K562 (cell line): ENCODE measurements at regions not wholly inside any gene's neighbourhood (a gene's known extent, or its start where the extent isn't known, plus 50 kb on each side); places are given as distances from the start of the nearest gene placed in this dataset.

Experiments used
- ATAC-seq: fragments of 200-7000 bp; cut with Tn5 transposase; 3 replicates; pipeline ENCODE4 v1.9.1; 2020; ENCODE audit warnings: moderate library complexity
- BruUV-seq: library from RNA; stranded (reverse); fragments of 400-500 nt; replicated peaks from 2 replicates; lab custom pipeline; 2021; lab: Mats Ljungman, UMichigan
- CTCF ChIA-PET: fragments of 300-600 bp; formaldehyde crosslinking; extraction: SDS; loops from one replicate; lab custom pipeline; 2021; ENCODE audit warnings: low intra/inter-chr PET ratio; lab: Yijun Ruan, JAX
- POLR2A ChIA-PET: fragments of 300-600, 350-650 bp; sonication (Branson Sonifier 250); formaldehyde crosslinking; extraction: SDS; loops from one replicate; lab custom pipeline; 2021; ENCODE audit warnings: antibody characterized with exemption, inconsistent platforms; lab: Yijun Ruan, JAX
- DNase-seq, 4 experiments: peaks; one replicate each; pipeline versions ENCODE4 v3.0.0 to v3.0.0-alpha.2; 2011 to 2018; ENCODE audit warnings: low spot score in 3 of 4, mixed read lengths in 3 of 4; ENCODE audit errors: extremely low read depth in 1 of 4
- FAIRE-seq: peaks from 2 replicates; lab custom pipeline; 2011; peaks lifted over from hg19 to GRCh38; lab: Jason Lieb, UNC
- H2AFZ ChIP-seq: 2 replicates; pipeline ENCODE4 v1.6.0; 2011; ENCODE audit warnings: low read depth, low read length, control low read depth, inconsistent platforms
- H3K27ac ChIP-seq: fragments of 200-600 bp; 3 replicates; pipeline ENCODE4 v1.8.0; 2011; ENCODE audit warnings: low read depth, mild to moderate bottlenecking, control low read depth, inconsistent platforms, low read length, moderate library complexity, mixed read lengths; ENCODE audit errors: extremely low read depth
- H3K27me3 ChIP-seq, 2 experiments: fragments of 300-600 bp in 1 of 2; 2 replicates in 1 of 2; 3 replicates in 1 of 2; pipeline versions ENCODE4 v1.6.0 to v1.8.0; 2011; ENCODE audit warnings: inconsistent platforms in 2 of 2, low read length in 2 of 2, mild to moderate bottlenecking in 1 of 2, mixed read lengths in 1 of 2, moderate library complexity in 1 of 2; ENCODE audit not compliant: control insufficient read depth in 2 of 2, insufficient read depth in 2 of 2
- H3K36me3 ChIP-seq: fragments of 300-600 bp; 3 replicates; pipeline ENCODE4 v1.8.0; 2011; ENCODE audit warnings: mild to moderate bottlenecking, low read length, inconsistent platforms; ENCODE audit not compliant: control insufficient read depth, insufficient read depth
- H3K4me1 ChIP-seq, 2 experiments: fragments of 200-600 bp in 1 of 2; replicated peaks in 1 of 2; 2 replicates in 1 of 2; 3 replicates in 1 of 2; pipeline versions ENCODE4 v1.5.1 to v1.8.0; 2011; ENCODE audit warnings: inconsistent platforms in 2 of 2, low read length in 2 of 2, mild to moderate bottlenecking in 1 of 2, mixed read lengths in 1 of 2, moderate library complexity in 1 of 2; ENCODE audit not compliant: control insufficient read depth in 2 of 2, insufficient read depth in 2 of 2
- H3K4me2 ChIP-seq: 2 replicates; pipeline ENCODE4 v1.6.1; 2011; ENCODE audit warnings: low read length, control low read depth, inconsistent platforms, mixed read lengths; ENCODE audit not compliant: insufficient read depth
- H3K4me3 ChIP-seq: fragments of 200-600 bp; sonication (generic), shearing (Covaris generic); 2 replicates; pipeline ENCODE4 v1.5.1; 2016; ENCODE audit warnings: control low read depth, inconsistent platforms
- H3K79me2 ChIP-seq: fragments of 200-600 bp; 3 replicates; pipeline ENCODE4 v1.8.0; 2011; ENCODE audit warnings: low read length, inconsistent platforms; ENCODE audit not compliant: control insufficient read depth, insufficient read depth
- H3K9ac ChIP-seq, 2 experiments: 2 replicates each; pipeline versions ENCODE4 v1.6.0 to v1.6.1; 2011; ENCODE audit warnings: low read depth in 2 of 2, low read length in 2 of 2, control low read depth in 1 of 2, inconsistent platforms in 1 of 2, mild to moderate bottlenecking in 1 of 2, mixed read lengths in 1 of 2; ENCODE audit not compliant: insufficient read depth in 1 of 2
- H3K9me1 ChIP-seq: one replicate; pipeline ENCODE4 v1.6.0; 2011; ENCODE audit warnings: inconsistent platforms, mild to moderate bottlenecking, low read length, moderate library complexity; ENCODE audit not compliant: control insufficient read depth, insufficient read depth
- H3K9me3 ChIP-seq: replicated peaks from 2 replicates; pipeline ENCODE4 v1.5.1; 2011; ENCODE audit warnings: low read depth, low read length, inconsistent platforms; ENCODE audit not compliant: control insufficient read depth, insufficient read depth
- H4K20me1 ChIP-seq: replicated peaks from 2 replicates; pipeline ENCODE4 v1.6.1; 2011; ENCODE audit warnings: low read length, inconsistent platforms, mixed read lengths; ENCODE audit not compliant: control insufficient read depth, insufficient read depth
- ARID1B ChIP-seq: fragments of 450-650 bp; IDR thresholded peaks from 2 replicates; pipeline ENCODE4 v1.6.1; 2016; ENCODE audit warnings: antibody characterized with exemption, mild to moderate bottlenecking, inconsistent platforms
- CBFA2T3 ChIP-seq: fragments of 450-650 bp; IDR thresholded peaks from 2 replicates; pipeline ENCODE4 v1.6.1; 2017
- HDAC8 ChIP-seq: fragments of 450-650 bp; IDR thresholded peaks from 2 replicates; pipeline ENCODE4 v1.6.1; 2016; ENCODE audit warnings: mild to moderate bottlenecking, missing genetic modification characterization, moderate library complexity, missing compliant biosample characterization
- HNRNPK ChIP-seq: fragments of 200-400 bp; formaldehyde crosslinking; IDR thresholded peaks from one replicate; pipeline ENCODE4 v1.6.1; 2018; ENCODE audit warnings: mild to moderate bottlenecking, low read depth, low read length; ENCODE audit not compliant: poor library complexity, severe bottlenecking
- KAT2B ChIP-seq: IDR thresholded peaks from one replicate; pipeline ENCODE4 v1.6.1; 2012; ENCODE audit warnings: low read depth, mild to moderate bottlenecking, control low read depth, inconsistent platforms, low read length, moderate library complexity
- POLR3G ChIP-seq: IDR thresholded peaks from 2 replicates; pipeline ENCODE4 v1.6.1; 2011; ENCODE audit not compliant: insufficient read length, insufficient replicate concordance; ENCODE audit errors: extremely low read depth
- RAD21 ChIP-seq, 2 experiments: fragments of 250-450 bp in 1 of 2; fragments of 450-650 bp in 1 of 2; sonication (Bioruptor Pico) in 1 of 2; formaldehyde crosslinking in 1 of 2; IDR thresholded peaks in 1 of 2; conservative IDR thresholded peaks in 1 of 2; 2 replicates each; pipeline versions ENCODE4 v1.4.0 to v1.8.0; 2020 to 2022; ENCODE audit warnings: mild to moderate bottlenecking in 2 of 2, moderate library complexity in 1 of 2
- RBM25 ChIP-seq: fragments of 200-400 bp; formaldehyde crosslinking; IDR thresholded peaks from 2 replicates; pipeline ENCODE4 v1.6.1; 2018; ENCODE audit warnings: low read length, low read depth, moderate library complexity; ENCODE audit not compliant: severe bottlenecking
- RCOR1 ChIP-seq, 2 experiments: IDR thresholded peaks; 2 replicates each; pipeline ENCODE4 v1.6.1; 2012; ENCODE audit warnings: low read depth in 2 of 2, low read length in 2 of 2, borderline replicate concordance in 1 of 2, improper control_type of control experiment in 1 of 2
- TCF7L2 ChIP-seq: fragments of 150-350 bp; IDR thresholded peaks from 2 replicates; pipeline ENCODE4 v1.6.1; 2016; ENCODE audit warnings: low read depth, mild to moderate bottlenecking, low read length, moderate library complexity
- ZFPM2 ChIP-seq: fragments of 250-450 bp; sonication (Bioruptor Pico); IDR thresholded peaks from 2 replicates; pipeline ENCODE4 v1.5.1; 2022; ENCODE audit warnings: mild to moderate bottlenecking
- ZNF12 ChIP-seq: sonication (generic); formaldehyde crosslinking; IDR thresholded peaks from 2 replicates; pipeline ENCODE4 v1.4.0; 2020; ENCODE audit warnings: mild to moderate bottlenecking, missing genetic modification reagents
- WGBS: fragments of 100-300 bp; shearing (Covaris generic); methylation state at CpG from one replicate; pipeline ENCODE4 v1.1.6; 2016; ENCODE audit warnings: low coverage, mixed read lengths; ENCODE audit not compliant: insufficient coverage; ENCODE audit errors: missing lambda C conversion rate; 5-methylcytosine and 5-hydroxymethylcytosine counted together
- in situ Hi-C: fragments of 300-500 bp; cut with MboI; formaldehyde crosslinking; loops from 4 replicates; pipeline ENCODE4 v1.15.0; 2018; ENCODE audit warnings: inconsistent platforms, mixed read lengths
- intact Hi-C: fragments of 100-400 bp; cut with micrococcal nuclease; formaldehyde crosslinking; loops from 2 replicates; pipeline ENCODE4 v1.14.2; 2022
- TF ChIP-seq, protein P1 (sequence below): sonication (generic); formaldehyde crosslinking; IDR thresholded peaks from 2 replicates; pipeline ENCODE4 v1.8.0; 2022; ENCODE audit warnings: mild to moderate bottlenecking, missing genetic modification reagents, borderline replicate concordance
- TF ChIP-seq, protein P2 (sequence below): fragments of 450-650 bp; IDR thresholded peaks from 2 replicates; pipeline ENCODE4 v1.7.1; 2018; ENCODE audit warnings: mild to moderate bottlenecking, low read depth; ENCODE audit not compliant: partially characterized antibody
- TF ChIP-seq, protein P3 (sequence below): sonication (generic); formaldehyde crosslinking; IDR thresholded peaks from 2 replicates; pipeline ENCODE4 v1.8.1; 2022; ENCODE audit warnings: missing genetic modification reagents

DNA sequence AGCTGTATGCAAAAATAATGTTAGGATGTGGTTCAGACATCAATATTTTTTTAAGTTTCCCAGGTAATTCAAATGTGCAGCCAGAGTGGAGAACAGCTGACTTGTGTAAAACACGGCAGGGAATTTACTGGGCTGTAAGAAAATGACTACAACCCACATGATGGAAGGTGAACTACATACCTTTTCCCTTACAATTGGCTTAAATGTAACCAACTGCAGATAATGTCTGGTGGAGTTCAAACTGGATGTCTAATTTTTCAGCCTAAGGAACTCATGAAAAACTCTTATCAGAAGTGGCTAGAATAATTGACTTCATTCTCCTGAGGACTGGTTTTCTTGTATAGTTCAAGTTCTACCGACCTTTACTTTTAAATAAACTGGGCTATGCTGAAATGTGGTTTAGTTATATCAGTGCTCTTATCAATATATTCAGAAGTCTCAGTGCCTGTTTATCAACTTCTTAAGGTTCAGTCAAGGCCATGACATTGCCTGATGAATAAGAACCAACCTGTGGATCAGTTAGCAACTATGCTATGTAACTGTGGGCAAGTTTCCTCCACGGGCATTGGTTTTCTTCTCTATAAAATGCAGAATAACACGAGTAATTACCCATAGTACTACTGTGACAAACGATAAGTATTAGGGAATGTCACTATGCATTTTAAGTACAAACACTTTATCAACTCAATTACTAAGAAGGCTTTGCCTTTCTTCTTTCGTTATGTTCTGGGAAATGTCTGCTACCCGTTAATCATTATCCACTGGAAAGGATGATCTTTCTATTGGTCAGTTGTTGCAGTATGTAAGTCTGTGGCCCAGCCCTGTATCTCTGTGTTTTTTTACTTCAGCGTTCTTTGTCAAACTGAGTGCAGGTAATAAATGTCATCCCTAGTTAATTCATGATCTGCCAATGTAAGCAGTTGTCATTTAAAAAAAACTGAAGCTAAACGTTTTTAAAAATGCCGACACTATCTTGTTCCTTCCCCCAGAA, 181.6 kb downstream of the PCDH7 start:
- Histone ChIP-seq H3K36me3 (no peaks in the 10 kb centered on the region), H3K27ac (no peak overlapping the region), H3K4me2 (no peak overlapping the region), H3K4me3 (no peak overlapping the region), H2AFZ (no peak overlapping the region), H3K9me3 (no peaks in the 10 kb centered on the region), H3K9ac (no peak overlapping the region), H3K79me2 (no peaks in the 10 kb centered on the region), H3K27me3 (no peaks in the 10 kb centered on the region), H3K9me1 (no peaks in the 10 kb centered on the region), H3K4me1 (no peaks in the 10 kb centered on the region), H4K20me1 (no peaks in the 10 kb centered on the region)
- no peak for FAIRE-seq
- ChIA-PET POLR2A (no interaction called here), CTCF (no interaction called here)
- BruUV-seq, result no TSS peak
- WGBS, result 2% methylated on average over 10 of the region's 10 CpGs
- no peak for DNase-seq
- ATAC-seq, result no peak
- in situ Hi-C loops, result no loop called here
- intact Hi-C loops, result no loop called here
- TF ChIP-seq RCOR1 (IDR thresholded peaks at IDR 0.05; ENCODE audit: borderline replicate concordance in 1 of 2, low read depth in 2 of 2, low read length in 2 of 2) (no peak), RBM25 (no peak), KAT2B (no peak), ARID1B (no peak), ZNF12 (CRISPR knock-in tag) (no peak), CBFA2T3 (no peak), ZFPM2 (no peak), TCF7L2 (no peak), HDAC8 (tag) (no peak), HNRNPK (no peak), RAD21 (CRISPR knock-in tag; conservative IDR thresholded peaks at IDR 0.05 in 1 of 2, IDR thresholded peaks at IDR 0.05 in 1 of 2) (no peak), POLR3G (no peak)
- TF ChIP-seq, protein P1, sequence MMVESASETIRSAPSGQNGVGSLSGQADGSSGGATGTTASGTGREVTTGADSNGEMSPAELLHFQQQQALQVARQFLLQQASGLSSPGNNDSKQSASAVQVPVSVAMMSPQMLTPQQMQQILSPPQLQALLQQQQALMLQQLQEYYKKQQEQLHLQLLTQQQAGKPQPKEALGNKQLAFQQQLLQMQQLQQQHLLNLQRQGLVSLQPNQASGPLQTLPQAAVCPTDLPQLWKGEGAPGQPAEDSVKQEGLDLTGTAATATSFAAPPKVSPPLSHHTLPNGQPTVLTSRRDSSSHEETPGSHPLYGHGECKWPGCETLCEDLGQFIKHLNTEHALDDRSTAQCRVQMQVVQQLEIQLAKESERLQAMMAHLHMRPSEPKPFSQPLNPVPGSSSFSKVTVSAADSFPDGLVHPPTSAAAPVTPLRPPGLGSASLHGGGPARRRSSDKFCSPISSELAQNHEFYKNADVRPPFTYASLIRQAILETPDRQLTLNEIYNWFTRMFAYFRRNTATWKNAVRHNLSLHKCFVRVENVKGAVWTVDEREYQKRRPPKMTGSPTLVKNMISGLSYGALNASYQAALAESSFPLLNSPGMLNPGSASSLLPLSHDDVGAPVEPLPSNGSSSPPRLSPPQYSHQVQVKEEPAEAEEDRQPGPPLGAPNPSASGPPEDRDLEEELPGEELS (CRISPR knock-in tag), result no peak
- TF ChIP-seq, protein P2, sequence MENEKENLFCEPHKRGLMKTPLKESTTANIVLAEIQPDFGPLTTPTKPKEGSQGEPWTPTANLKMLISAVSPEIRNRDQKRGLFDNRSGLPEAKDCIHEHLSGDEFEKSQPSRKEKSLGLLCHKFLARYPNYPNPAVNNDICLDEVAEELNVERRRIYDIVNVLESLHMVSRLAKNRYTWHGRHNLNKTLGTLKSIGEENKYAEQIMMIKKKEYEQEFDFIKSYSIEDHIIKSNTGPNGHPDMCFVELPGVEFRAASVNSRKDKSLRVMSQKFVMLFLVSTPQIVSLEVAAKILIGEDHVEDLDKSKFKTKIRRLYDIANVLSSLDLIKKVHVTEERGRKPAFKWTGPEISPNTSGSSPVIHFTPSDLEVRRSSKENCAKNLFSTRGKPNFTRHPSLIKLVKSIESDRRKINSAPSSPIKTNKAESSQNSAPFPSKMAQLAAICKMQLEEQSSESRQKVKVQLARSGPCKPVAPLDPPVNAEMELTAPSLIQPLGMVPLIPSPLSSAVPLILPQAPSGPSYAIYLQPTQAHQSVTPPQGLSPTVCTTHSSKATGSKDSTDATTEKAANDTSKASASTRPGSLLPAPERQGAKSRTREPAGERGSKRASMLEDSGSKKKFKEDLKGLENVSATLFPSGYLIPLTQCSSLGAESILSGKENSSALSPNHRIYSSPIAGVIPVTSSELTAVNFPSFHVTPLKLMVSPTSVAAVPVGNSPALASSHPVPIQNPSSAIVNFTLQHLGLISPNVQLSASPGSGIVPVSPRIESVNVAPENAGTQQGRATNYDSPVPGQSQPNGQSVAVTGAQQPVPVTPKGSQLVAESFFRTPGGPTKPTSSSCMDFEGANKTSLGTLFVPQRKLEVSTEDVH, result no peak
- TF ChIP-seq, protein P3, sequence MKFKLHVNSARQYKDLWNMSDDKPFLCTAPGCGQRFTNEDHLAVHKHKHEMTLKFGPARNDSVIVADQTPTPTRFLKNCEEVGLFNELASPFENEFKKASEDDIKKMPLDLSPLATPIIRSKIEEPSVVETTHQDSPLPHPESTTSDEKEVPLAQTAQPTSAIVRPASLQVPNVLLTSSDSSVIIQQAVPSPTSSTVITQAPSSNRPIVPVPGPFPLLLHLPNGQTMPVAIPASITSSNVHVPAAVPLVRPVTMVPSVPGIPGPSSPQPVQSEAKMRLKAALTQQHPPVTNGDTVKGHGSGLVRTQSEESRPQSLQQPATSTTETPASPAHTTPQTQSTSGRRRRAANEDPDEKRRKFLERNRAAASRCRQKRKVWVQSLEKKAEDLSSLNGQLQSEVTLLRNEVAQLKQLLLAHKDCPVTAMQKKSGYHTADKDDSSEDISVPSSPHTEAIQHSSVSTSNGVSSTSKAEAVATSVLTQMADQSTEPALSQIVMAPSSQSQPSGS, result no peak
